Esophagus mucosa (tissue), 1 donor: ENCODE measurements at regions not wholly inside any gene's neighbourhood (a gene's known extent, or its start where the extent isn't known, plus 50 kb on each side); places are given as distances from the start of the nearest gene placed in this dataset.

ENCODE experiments used
- ATAC-seq: fragments of 200-7000 bp; cut with Tn5 transposase; one replicate; pipeline ENCODE4 v1.9.1; 2020
- donor health status: DM: yes; HTN: yes; CAD: no.

DNA sequence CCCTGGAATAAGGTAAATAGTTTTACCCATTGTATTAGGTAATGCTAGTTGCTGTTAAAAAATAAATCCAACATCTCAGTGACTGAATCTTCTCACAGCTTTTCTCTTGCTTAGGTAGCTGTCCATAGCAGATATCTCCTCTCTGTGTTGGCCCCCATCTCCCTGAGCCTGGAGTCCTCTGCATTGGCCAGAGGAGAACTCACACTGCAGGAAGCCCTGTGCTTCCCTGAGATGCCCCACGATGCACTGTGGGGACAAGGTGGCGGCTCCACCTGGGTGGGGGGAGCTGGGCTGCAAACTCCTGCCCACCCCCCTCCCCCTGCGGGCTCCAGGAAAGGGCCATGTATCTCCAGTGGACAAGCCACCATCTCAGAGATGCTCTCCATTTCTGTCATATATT lies 80.4 kb upstream of the SALL3 start:
- ATAC-seq: no peak

DNA sequence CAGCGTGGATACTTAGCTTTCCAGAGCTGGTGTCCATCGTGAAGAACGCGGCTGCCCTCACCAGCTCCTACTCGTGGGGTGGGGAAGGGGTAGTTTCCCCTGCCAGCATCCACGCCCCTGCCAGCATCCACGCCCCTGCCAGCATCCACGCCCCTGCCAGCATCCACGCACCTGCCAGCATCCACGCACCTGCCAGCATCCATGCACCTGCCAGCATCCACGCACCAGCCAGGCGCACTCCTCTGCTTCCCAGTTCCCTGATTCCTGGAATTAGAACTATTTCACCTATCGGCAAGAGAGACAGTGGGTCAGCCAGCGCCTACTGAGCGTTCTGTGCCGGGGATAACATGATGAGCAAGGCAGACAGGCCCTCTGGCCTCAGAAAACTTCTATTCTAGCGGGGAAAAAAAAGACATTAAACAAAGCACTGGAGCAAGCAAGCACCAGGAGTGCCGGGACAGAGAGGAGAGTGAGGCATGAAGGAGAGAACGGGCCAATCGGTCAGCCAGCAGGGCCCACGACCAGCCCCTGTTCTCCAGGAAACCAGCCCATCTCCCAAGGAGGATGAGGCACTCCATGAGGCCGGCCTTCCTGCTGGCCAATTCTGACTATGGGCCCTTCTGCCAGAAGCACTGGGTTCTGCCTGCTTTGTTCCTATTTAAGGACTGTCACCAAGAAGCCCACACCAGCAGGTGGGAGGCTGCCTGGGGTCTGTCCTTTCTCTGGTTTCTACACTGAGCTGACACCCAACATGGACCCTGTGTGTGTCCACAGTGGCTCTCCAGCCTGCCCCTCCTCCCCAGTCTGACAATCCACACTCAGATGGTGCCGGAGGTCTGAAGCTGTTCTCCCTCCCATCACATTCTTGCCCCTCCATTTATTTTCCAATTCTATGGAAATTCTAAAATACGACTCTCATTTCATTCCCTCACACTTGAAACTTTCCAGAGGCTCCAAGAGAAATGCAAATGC lies 78.4 kb upstream of the SALL3 start:
- ATAC-seq: no peak

DNA sequence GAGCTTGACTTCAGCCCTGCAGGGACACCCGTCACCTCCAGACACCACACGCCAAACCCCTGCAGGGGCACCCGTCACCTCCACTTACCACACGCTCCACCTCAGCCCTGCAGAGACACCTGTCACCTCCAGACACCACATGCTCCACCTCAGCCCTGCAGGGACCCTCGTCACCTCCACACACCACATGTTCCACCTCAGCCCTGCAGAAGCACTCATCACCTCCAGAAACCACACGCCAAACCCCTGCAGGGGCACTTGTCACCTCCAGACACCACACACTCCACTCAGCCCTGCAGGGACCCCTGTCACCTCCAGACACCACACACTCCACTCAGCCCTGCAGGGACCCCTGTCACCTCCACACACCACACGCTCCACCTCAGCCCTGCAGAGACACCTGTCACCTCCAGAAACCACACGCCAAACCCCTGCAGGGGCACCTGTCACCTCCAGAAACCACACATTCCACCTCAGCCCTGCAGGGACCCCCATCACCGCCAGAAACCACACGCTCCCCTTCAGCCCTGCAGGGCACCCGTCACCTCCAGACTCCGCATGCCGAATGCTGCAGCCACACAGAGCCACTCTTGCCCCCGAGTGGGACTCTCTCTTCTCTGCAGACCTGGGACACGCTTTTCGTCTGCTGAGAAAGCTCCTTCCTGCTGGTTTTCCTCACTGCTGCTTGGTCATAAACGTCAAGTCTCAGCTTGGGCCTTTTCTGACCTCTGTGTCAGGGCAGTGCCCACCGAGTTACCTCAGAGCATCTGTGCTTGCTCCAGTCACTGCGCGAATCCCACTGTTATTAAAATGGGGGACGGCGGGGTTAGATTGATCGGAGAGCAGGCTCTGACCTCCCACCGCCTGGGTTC lies 77.5 kb upstream of the SALL3 start:
- no peak for ATAC-seq

DNA sequence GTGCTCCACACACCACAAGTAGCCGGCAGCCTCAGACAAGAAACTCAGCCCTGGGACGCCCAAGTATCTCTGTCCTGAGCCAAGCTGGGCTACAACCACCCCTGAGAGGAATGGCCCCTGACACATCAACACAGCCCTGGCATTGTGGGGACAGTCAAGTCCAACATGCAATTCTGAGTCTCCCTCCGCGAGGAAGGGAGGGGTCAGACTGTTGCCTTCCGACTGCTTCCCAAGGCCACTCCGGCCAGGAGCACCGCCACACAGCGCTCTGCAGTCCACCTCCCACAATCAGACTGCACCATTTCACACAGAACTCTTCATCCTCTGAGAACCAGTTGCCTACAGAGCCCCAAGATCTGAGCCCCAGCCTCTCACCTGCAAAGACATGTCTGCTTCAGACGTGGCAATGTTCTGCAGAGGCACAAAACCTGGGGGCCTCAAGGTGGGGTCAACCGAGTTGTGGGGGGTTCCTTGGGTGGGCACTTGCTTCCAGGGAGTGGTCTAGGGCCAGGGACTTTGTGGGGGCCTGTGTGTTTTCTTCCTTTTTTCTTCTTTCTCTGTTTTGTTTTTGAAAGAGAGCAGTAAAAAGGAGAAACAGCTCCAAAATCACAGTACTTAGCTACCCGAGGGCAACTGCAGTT lies 76.7 kb upstream of the SALL3 start:
- no peak for ATAC-seq

DNA sequence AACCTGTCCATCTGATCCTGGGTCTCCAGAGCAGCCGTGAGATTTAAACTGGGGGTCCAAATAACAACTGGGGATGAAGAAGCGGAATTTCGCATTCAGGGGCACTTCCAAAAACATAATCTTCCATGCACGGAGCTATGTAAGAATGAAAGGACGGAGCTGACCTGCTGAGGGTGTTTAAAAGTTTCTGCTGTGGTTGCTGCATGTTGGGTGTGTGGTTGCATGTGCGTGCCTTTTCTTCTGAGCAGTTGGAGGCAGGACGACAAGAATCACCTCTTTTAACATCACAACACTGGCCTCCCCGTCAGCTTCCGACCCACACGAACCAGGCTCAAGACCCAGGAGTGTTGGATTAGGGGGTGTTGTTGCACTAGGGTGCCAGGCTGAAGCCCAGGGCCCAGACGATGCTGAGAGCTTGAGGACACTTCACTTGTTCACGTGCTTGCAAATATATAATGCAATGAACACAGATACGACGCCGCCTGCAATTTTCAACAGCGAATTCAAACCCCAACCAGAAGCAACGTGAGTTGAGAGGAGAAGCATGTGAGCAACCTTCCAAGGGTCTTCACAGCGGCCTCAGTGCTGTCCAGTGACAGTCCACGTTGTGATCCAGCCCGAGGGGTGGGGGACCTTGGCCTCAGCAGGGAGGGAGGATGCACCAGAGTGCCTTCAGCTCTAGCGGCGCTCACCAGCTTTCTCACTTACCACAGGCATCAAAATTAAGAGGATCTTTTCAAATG lies 76.0 kb upstream of the SALL3 start:
- no peak for ATAC-seq

DNA sequence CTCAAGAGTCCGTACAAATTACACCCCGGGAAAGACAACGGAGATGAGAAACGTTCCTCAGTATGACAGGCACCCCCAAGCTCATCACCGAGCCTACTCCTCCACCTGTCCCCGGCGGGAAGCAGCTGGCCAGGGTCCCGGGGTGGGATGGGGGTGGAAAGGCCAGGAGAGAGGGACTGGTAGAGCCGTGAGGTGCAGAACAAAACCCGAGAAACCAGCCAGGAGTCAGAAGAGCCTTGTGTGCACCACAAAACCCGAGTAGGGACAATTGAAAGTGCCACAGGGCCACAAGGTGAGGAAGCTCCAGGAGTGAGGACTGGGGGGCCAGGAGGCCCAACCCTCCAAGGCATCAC lies 75.5 kb upstream of the SALL3 start:
- no peak for ATAC-seq

DNA sequence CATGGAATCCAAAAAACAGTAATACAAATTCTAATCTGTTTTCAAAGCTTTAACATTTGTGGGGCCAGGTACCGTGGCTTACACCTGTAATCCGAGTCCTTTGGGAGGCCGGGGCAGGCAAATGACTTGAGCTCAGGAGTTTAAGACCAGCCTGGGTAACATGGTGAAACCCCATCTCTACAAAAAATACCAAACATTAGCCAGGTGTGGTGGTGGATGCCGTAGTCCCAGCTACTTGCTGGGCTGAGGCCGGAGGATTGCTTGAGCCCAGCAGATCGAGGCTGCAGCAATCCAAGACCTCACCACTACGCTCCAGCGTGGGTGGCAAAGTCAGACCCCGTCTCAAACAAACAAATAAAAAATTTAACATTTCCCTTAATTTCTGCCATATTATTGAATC lies 74.3 kb upstream of the SALL3 start:
- ATAC-seq: no peak

DNA sequence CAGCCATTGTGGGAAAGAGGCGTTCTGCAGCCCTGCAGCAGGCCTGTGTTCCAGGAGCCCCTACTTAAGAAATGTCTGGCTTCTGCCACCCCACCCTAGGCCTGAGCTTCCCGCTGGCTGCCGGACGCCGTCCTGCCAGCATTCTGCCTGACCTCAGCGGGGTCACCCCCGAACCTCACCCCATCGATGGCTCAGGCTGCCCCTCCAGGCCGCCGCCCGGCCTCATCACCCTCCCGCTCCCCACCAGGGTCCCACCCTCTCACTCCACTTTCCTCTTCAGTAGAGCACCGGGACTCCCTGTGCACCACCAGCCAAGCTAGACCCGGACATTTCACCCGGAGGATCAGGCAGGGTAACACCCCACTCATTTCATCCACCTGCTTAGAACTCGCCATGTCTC lies 73.6 kb upstream of the SALL3 start:
- ATAC-seq: no peak

DNA sequence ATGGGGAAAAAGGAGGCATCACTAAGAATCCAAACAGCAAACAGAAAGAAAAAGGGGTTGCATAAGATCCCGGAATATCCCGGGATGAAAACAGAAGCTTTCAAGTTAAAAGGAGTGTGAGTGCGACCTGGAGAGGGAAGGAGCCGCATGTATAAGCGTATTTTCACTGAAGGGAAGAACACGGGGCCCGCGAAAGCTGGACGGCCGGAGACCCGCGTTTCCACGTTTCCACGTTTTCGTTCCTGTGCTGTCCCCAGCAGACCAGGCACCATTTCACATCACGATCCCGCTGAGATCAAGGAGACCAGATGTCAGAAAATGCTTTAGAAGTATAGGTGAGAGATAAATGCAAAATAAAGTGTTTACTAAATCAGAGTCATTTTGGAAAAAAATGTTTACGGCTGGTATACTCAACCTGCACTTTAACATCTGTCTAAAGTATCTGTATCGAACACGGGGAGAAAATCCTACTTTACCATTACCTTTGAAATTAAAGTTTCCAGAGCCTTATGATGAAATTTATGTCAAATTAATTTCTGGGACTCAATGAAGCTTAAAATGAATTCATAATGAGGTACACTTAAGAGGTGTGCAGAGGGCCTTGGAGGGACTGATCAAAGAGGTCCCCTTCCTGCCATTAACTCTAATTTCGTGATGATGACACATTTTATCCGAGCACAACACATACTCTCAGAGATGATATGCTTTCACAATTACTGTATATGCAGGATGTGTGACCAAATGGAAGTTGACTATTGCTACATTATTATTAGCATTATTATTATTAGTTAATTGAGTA lies 71.0 kb upstream of the SALL3 start:
- ATAC-seq: no peak

DNA sequence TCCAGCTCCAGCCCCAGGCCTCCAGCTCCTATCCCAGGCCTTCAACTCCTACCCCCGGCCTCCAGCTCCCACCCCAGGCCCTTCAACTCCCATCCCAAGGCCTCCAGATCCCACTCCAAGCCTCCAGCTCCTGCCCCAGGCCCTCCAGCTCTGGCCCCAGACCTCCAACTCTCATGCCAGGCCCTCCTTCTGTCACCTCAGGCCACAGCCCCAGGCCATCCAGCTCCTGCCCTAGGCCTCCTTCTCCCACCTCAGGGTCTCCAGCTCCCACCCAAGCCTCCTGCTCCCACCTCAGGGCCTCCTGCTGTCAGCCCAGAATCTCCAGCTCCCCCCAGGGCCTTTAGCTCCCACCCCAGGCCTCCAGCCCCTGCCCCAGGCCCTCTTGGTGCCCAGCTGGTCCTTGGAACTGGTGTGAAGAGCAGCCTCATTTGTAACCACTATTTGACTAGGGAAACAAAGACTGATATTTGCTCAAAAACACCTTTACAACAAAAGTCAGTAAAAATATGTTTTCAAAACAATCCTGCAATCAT lies 67.8 kb upstream of the SALL3 start:
- ATAC-seq: no peak

DNA sequence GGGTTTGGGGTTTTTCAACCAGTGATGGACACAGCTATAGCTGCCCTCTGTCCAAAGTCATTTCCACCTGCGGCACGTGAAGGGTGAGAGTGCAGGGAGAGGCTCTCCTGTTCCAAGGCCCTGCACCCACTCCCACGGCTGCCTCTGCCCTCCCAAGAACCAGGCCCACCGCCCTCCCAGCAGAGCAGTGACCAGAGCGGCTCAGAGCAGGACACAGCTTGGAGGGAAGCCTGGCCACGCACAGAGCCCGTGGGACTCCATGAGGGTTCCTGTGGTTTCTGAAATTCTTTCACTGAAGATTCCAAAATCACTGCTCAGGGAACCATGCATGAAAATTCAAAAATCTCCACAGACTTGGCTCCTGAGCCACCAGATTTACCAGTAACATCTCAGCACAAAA lies 67.3 kb upstream of the SALL3 start:
- no peak for ATAC-seq

DNA sequence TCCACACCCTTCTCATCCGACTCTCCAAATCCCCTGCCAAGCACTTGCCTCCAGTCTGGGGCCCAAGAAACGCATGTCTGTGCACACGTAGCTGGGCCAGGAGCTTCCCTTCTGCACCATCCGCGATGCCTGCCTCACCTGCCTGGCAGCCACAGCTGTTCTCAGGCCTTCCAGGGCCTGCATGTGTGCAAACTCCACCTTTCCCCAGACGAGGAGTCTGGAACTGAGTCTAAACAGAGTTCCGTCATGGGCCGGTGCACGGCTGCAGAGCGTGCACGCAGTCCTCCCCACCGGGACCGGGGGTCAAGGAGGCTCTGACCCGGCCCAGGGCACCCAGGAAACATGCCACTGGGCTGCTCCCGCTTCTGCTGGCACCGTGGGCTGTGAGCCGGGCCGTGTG lies 66.8 kb upstream of the SALL3 start:
- ATAC-seq: no peak

DNA sequence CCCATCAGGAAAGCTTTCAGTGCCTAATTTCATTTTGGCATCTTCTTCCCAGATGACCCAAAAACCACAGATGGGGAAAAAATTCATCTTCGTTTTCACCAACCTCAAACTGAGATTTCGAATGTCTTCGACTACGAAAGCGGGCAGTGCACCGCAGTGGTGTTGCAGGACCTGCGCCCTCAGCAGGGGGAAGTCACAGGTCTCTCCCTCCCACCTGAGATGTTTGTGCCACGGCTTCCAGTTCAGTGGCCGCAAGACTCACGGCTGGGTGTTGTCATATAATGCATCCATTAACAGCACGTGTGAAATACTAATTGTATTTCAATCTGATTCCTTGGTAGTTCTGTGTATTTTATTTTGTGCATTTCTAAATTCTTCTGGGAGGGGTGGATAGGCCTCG lies 66.2 kb upstream of the SALL3 start:
- no peak for ATAC-seq

DNA sequence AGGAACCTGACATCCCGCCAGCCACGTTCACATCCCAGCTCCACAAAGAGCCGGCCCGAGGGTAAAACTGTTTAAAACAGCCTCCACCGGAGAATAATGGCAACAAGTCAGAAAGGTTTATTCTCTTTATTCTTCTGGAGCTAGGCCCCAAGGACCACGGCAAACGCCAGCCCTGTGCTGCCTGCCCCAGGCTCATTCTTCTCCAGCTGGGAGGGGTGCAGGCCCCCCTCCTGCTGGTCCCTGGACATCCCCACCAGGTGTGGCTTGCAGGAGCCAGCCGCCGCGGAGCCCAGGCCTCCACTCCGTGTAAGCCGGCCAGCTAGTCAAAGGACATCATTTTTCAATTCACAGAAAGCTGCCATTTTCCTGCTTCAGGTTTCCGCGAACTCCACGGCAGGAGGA lies 65.8 kb upstream of the SALL3 start:
- ATAC-seq: no peak

DNA sequence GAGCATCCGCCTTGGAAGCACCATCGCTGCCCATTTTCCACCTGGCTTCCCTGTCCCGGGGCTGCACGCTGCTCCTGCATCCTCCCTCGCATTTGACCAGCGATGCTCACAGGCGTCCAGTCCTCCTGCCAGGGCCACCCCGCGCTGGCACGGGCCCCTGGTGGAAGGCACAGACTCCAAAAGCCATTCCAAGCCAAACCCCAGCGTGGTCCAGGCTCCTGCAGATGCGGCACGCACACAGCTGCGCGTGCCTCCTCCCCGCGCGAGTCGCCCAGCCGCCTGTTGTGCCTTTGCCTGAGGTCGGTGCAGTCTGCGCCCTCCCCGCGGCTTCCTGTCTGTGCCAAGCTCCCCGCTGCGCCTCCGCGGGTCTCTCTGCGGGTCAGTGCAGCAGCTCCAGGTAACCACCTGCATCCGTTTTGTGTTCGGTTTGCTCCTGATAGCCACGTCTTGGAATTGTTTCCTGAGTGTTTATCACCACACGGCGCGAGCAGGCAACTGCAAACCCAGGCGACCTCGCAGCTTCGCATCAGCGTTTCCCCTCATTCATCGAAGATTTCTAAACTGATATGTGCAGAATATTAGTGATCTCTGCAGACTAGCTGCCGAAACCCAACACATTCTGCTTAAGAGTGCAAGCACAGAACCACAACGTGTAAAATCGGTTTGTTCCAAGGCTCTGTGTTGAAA lies 65.2 kb upstream of the SALL3 start:
- no peak for ATAC-seq

DNA sequence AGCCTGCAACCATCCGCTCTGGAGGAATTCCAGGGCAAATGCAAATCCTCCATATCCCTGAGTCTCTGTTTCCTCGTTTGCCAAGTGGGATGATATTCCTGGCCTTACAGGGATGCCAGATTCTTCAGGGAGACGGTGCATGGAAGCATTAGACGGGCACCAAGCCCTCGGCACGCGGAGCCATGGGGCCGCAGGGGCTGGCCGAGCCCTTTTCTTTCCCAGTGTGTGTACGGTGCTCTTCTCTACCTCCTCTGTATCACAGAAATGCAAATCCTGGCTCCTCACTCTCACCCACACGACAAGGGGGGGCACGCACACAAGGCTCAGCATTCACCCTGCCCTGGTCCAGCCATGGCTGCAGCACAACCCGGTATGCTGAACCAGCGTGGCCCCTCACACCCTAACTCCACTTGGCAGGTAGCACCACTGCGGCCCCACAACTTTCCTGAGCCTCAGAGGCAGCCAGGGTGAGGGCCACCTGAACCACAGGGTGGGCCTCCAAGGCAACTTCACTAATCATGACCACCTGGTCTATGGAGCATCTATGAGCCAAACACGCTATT lies 64.1 kb upstream of the SALL3 start:
- ATAC-seq: no peak

DNA sequence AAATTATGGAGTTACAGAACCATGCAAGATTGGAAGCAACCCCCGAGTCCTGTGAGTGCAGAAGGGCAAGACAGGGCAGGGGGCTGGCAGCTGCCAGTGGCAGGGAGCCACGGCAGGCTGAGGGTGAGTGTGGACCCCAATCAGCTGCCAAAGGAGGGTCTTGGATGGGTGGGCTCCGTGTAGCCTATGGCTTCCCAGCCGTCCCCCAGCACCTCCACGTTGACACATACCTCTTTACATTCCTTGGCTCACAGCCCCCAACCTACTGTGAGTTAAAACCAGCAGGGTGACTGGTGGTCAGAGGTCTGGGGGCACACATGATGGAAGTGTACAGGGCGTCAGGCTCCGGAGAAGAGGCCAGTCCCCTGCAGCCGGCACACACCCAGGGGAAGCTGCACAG lies 60.9 kb upstream of the SALL3 start:
- ATAC-seq: no peak

DNA sequence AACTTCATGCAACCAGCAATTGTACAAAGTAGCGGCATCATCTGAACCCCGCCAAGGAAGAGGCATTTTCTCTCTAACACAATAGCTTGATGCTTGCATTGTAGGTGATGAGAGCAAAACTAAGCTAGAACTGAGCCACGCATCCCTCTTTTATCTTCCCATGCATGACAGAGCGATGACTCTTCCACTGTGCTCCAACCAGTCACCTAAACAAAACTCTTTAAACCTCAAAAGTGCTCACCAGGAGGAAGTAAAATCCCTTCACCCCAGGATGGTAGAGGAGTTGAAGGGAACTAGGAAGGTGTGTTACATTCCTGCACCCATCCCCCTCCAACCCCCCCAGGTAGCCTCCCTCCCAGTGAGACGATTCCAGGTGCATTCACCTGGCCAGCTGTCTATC lies 59.7 kb upstream of the SALL3 start:
- no peak for ATAC-seq

DNA sequence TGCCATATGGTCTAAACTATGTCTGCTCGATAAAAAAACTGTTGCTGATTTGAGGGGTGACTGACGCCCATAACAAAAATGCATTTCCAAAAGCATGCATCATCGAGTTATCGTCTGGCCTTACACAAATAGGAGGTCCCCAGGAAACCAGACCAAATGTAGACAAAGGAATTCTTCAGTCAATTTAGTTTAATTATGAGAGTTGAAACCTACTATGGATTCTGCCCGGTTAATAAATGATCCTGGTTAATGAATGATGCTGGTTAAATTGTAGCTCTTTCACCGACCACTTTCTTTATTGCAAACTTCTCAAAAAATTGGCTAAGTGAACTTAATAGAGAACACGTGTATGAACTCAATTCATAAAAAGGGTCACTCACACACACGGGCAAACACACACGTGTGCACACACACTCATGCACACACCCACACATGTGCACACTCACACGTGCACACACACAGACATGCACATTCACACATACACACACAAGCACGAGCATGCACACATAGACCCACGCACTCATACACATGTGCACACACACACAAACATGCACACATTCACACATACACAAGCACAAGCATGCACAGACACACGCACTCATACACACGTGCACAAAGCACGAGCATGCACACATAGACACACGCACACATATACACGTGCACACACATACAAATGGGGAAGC lies 59.0 kb upstream of the SALL3 start:
- no peak for ATAC-seq

DNA sequence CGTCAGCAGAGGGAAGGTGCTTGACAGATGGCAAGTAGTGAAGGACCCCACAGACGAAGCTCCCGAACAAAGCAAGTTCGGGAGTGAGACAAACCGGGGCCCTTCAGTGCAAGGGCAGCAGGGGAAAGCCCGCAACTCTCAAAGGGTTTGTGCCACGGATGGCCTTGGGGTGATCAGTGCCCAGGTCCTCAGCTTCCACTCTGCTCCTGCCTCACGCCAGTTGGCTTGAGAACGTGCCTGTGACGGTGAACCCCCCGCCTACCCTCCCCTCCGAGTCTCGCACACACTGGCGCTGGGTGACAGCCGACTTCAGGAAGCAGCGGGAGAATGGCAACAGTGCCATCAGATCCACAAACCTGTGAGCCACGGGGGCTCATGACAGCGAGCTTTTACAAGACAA lies 56.8 kb upstream of the SALL3 start:
- ATAC-seq: no peak
